ENCODE measurements at regions not wholly inside any gene's neighbourhood (a gene's known extent, or its start where the extent isn't known, plus 50 kb on each side); places are given as distances from the start of the nearest gene placed in this dataset.

DNA sequence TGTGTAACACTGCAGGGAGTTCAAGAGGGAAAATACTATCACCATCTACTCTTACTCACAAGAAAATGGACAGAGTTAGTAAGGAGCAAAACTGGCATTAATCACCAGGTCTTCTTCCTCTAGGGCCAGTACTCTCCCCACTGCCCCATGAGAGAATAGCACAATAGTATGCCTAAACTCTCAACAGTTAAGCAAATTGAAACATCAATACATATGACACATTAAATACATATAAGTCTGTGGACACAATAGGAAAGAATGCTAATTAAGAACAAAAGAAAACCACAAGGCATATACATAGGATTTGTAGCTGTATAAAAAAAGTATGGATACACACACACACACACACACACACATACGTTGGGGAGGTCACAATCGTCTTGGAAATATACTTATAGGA lies 197.9 kb upstream of the BDNF start:
- 73 to 87% (median 74%) methylated on average over 2 of the region's 2 CpGs for WGBS, 3 donors
- Histone ChIP-seq H3K27me3 (ENCODE audit: control insufficient read depth in 3 of 3, insufficient read depth in 3 of 3, low read length in 3 of 3) (peaks cover 0 to 2% (median 0%) of the 10 kb centered on the region in 3 donors), H3K27ac (ENCODE audit: low read depth in 1 of 3, low read length in 2 of 3) (no peak overlapping the region), H3K4me1 (ENCODE audit: control insufficient read depth in 3 of 3, insufficient read depth in 2 of 3, low read depth in 1 of 3, low read length in 2 of 3) (no peaks in the 10 kb centered on the region), H3K4me3 (ENCODE audit: low read depth in 1 of 3, low read length in 3 of 3) (no peak overlapping the region), H3K9me3 (ENCODE audit: control insufficient read depth in 2 of 2, insufficient read depth in 1 of 2, low read depth in 1 of 2, low read length in 1 of 2) (no peaks in the 10 kb centered on the region), H3K36me3 (ENCODE audit: control insufficient read depth in 3 of 3, insufficient read depth in 2 of 3, low read depth in 1 of 3, low read length in 3 of 3) (no peaks in the 10 kb centered on the region)
- DNase-seq (no peak), FAIRE-seq (no peak)

DNA sequence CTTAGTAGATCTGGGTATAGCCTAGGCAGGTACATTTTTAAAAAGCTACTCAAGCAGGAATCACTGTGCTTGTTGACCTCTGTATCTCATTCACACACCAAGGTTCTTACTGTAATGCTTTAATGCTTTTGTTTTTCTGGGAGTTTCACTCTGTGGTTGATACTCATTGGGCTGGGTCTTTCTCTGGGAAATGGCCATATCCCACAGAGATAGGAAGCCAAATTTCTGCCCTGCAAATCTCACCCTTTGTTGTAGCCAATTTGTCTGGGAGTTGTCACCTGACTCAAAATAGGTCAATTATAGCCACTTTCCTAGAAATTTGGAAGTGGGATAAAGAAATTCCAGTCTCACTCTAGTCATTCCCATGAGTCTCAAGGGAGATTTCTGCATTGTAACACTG lies 195.8 kb upstream of the BDNF start:
- H3K27ac ChIP-seq (ENCODE audit: low read depth in 1 of 3, low read length in 2 of 3) = no peak overlapping the region
- no peak overlapping the region for H3K4me3 ChIP-seq (ENCODE audit: low read depth in 1 of 3, low read length in 3 of 3)
- peaks cover 0 to 2% (median 0%) of the 10 kb centered on the region in 3 donors for H3K27me3 ChIP-seq (ENCODE audit: control insufficient read depth in 3 of 3, insufficient read depth in 3 of 3, low read length in 3 of 3)
- no peaks in the 10 kb centered on the region for H3K9me3 ChIP-seq (ENCODE audit: control insufficient read depth in 2 of 2, insufficient read depth in 1 of 2, low read depth in 1 of 2, low read length in 1 of 2)
- FAIRE-seq (no peak), DNase-seq (no peak)
- H3K36me3 ChIP-seq (ENCODE audit: control insufficient read depth in 3 of 3, insufficient read depth in 2 of 3, low read depth in 1 of 3, low read length in 3 of 3) = no peaks in the 10 kb centered on the region
- H3K4me1 ChIP-seq (ENCODE audit: control insufficient read depth in 3 of 3, insufficient read depth in 2 of 3, low read depth in 1 of 3, low read length in 2 of 3) = no peaks in the 10 kb centered on the region

DNA sequence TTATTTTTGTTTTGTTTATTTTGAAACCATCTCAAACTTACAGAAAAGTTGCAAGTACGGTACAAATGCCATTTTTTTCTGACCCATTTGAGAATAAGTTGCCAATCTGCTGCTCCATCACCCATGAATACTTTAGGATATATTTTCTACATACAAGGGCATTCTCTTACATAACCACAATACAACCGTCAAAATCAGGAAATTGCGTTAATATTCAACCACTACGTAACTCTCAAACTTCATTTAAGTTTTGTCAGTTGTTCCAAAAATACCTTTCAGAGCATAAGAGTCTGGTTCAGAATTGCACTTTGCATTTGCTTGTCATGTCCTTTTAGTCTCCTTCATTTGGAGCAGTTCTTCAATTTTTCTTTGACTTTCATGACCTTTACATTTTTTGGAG lies 194.3 kb upstream of the BDNF start:
- 64 to 73% (median 72%) methylated on average over 4 of the region's 4 CpGs for WGBS, 3 donors
- H3K27me3 ChIP-seq (ENCODE audit: control insufficient read depth in 3 of 3, insufficient read depth in 3 of 3, low read length in 3 of 3) = no peaks in the 10 kb centered on the region
- no peaks in the 10 kb centered on the region for H3K9me3 ChIP-seq (ENCODE audit: control insufficient read depth in 2 of 2, insufficient read depth in 1 of 2, low read depth in 1 of 2, low read length in 1 of 2)
- no peaks in the 10 kb centered on the region for H3K36me3 ChIP-seq (ENCODE audit: control insufficient read depth in 3 of 3, insufficient read depth in 2 of 3, low read depth in 1 of 3, low read length in 3 of 3)
- H3K27ac ChIP-seq (ENCODE audit: low read depth in 1 of 3, low read length in 2 of 3) = no peak overlapping the region
- H3K4me3 ChIP-seq (ENCODE audit: low read depth in 1 of 3, low read length in 3 of 3) = no peak overlapping the region
- DNase-seq (no peak), FAIRE-seq (no peak)
- H3K4me1 ChIP-seq (ENCODE audit: control insufficient read depth in 3 of 3, insufficient read depth in 2 of 3, low read depth in 1 of 3, low read length in 2 of 3) = no peaks in the 10 kb centered on the region

DNA sequence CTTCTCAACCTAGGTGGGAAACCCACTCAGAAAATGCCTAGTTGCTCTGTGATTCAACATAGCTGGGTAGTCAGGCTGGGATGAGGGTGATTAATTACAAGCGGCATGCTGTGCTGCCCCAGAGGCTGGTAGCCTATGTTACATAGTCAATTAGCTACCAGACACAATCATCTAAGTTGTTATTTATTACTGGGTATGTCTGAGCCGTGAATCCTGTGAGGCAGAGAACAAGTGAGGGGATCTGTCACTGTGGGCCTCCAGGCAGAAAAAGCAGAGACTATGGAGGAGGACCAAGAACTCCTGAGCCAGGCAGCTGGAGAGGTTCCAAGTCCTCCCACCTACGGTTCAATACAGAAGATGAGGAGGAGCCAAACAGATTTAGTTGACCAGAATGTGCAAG lies 186.6 kb upstream of the BDNF start:
- H3K27ac ChIP-seq (ENCODE audit: low read depth in 1 of 3, low read length in 2 of 3) = no peak overlapping the region
- H3K27me3 ChIP-seq (ENCODE audit: control insufficient read depth in 3 of 3, insufficient read depth in 3 of 3, low read length in 3 of 3) = peaks cover 0 to 5% (median 0%) of the 10 kb centered on the region in 3 donors
- no peak overlapping the region for H3K4me3 ChIP-seq (ENCODE audit: low read depth in 1 of 3, low read length in 3 of 3)
- no peak for FAIRE-seq
- H3K36me3 ChIP-seq (ENCODE audit: control insufficient read depth in 3 of 3, insufficient read depth in 2 of 3, low read depth in 1 of 3, low read length in 3 of 3) = no peaks in the 10 kb centered on the region
- DNase-seq = no peak
- 35 to 62% (median 57%) methylated on average over 3 of the region's 3 CpGs for WGBS, 3 donors
- H3K9me3 ChIP-seq (ENCODE audit: control insufficient read depth in 2 of 2, insufficient read depth in 1 of 2, low read depth in 1 of 2, low read length in 1 of 2) = no peaks in the 10 kb centered on the region
- no peaks in the 10 kb centered on the region for H3K4me1 ChIP-seq (ENCODE audit: control insufficient read depth in 3 of 3, insufficient read depth in 2 of 3, low read depth in 1 of 3, low read length in 2 of 3)

DNA sequence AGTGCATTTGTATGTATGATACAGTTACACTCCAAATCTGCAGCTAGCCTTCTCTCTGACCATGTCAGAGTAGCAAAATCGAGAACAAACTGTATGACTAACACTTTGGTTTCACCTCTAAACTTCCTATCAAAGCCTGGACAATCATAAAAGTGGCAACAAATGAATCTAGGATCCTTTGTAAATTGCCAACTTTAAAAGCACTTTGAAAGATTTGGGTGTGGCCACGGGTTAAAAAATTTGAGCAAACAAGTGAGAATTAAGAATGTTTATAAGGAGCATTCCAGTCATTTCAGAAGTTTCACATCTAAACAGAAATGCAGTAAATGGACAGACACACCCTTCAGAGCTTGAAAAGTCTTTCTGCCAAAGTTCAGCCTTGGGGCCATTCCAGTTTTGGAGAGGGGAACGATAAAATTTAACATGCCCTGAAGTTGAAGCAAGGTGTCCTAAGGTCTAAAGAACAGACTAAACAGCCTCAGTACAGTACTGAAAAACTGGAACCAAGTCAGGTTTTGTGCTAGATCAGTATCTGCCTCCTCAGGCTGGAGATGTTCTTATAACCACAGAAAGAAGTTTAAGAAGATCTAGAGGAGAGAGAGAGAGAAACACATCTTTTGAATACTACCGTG lies 181.9 kb upstream of the BDNF start:
- Histone ChIP-seq H3K27ac (ENCODE audit: low read depth in 1 of 3, low read length in 2 of 3) (no peak overlapping the region), H3K9me3 (ENCODE audit: control insufficient read depth in 2 of 2, insufficient read depth in 1 of 2, low read depth in 1 of 2, low read length in 1 of 2) (no peaks in the 10 kb centered on the region), H3K36me3 (ENCODE audit: control insufficient read depth in 3 of 3, insufficient read depth in 2 of 3, low read depth in 1 of 3, low read length in 3 of 3) (no peaks in the 10 kb centered on the region), H3K4me1 (ENCODE audit: control insufficient read depth in 3 of 3, insufficient read depth in 2 of 3, low read depth in 1 of 3, low read length in 2 of 3) (no peaks in the 10 kb centered on the region), H3K4me3 (ENCODE audit: low read depth in 1 of 3, low read length in 3 of 3) (no peak overlapping the region), H3K27me3 (ENCODE audit: control insufficient read depth in 3 of 3, insufficient read depth in 3 of 3, low read length in 3 of 3) (peaks cover 0 to 5% (median 0%) of the 10 kb centered on the region in 3 donors)
- DNase-seq = no peak
- no peak for FAIRE-seq
- 34 to 48% (median 41%) methylated on average over 4 of the region's 4 CpGs for WGBS, 3 donors

DNA sequence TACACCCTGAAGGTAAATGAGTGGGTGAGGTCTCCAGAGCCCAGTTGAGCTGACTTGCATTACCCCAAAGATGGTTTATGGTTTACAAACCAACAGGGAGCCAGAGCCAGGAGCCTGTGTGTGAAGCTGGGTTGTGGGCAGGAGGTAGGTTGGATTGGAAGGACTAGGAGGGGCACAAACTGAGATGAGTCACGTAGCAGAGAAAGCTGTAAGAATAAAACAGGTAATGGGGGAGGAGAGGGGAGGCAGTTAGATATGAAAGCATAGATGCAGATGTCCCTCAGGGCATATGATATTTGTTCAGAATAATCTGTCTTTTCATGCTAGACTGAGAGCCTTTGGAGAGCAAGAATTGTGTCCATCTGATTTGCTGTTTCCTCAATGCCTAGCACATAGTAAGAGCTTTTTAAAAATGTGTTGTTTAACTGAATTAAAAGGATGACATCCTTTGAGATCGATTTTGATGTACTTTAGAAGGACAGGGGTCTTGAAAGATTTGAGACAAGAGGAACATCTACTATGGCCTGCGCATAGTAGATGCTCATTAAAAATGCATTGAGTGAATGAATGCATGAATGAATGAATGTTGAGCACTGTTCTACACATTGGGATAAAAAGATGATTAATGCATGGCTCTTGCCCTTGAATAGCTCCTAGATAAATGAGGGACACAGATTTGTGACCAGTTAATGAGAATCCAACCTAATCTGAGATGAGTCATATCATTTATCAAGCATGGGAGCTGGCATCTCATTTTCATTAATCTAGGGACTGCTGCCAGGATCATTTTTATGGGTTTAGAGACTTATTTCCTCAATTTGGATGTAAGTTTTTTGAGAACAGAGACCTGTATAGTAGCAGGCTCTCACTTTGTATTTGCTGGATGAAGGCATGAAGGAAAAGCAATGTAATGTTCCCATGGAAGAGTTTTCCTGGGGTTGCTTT lies 175.8 kb upstream of the BDNF start:
- H3K27ac ChIP-seq (ENCODE audit: low read depth in 1 of 3, low read length in 2 of 3) = no peak overlapping the region
- H3K4me1 ChIP-seq (ENCODE audit: control insufficient read depth in 3 of 3, insufficient read depth in 2 of 3, low read depth in 1 of 3, low read length in 2 of 3) = no peaks in the 10 kb centered on the region
- FAIRE-seq (no peak), DNase-seq (peak in 1 of 2 donors; percentile 42)
- no peak overlapping the region for H3K4me3 ChIP-seq (ENCODE audit: low read depth in 1 of 3, low read length in 3 of 3)
- H3K9me3 ChIP-seq (ENCODE audit: control insufficient read depth in 2 of 2, insufficient read depth in 1 of 2, low read depth in 1 of 2, low read length in 1 of 2) = no peaks in the 10 kb centered on the region
- H3K27me3 ChIP-seq (ENCODE audit: control insufficient read depth in 3 of 3, insufficient read depth in 3 of 3, low read length in 3 of 3) = peaks cover 0 to 2% (median under 1%) of the 10 kb centered on the region in 3 donors
- 74 to 77% (median 77%) methylated on average over 3 of the region's 3 CpGs for WGBS, 3 donors
- no peaks in the 10 kb centered on the region for H3K36me3 ChIP-seq (ENCODE audit: control insufficient read depth in 3 of 3, insufficient read depth in 2 of 3, low read depth in 1 of 3, low read length in 3 of 3)

DNA sequence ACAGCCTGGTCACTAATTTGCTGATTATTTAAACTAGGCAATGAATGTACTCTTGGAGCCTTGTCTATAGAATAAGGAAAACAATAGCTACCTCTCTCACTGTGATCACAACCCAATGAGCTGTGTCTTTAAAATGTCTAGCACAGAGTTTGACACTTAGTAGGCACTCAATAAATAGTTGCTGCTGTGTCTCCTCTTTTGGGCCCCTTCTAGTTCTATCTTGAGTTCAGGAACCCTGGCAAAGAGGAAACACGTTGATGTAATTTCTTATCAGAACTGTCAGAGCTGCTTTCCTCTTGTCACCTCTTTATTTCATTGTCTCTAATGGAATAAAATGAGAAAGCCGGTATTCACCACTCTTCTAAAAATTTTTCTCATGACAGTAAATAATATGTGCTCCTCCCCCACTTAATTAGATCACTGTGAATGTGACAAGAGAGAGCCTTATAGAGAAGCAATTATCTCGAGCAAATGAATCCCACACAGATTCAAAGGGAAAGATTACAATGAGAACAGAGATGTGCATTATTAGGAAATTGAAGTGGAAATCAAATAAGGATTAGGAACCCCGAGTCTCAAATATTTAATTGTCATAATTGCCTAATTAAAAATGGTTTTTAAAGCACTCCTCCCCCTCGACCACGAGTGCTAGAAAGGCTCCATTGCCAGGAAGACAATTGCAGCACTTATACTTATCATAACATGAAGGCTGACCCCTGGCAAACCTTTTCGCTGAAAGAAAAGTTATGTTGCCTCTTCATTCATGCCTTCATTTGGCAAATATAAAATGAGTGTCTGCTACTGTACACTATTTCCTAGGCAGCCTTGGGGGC lies 175.0 kb upstream of the BDNF start:
- Histone ChIP-seq H3K36me3 (ENCODE audit: control insufficient read depth in 3 of 3, insufficient read depth in 2 of 3, low read depth in 1 of 3, low read length in 3 of 3) (no peaks in the 10 kb centered on the region), H3K4me3 (ENCODE audit: low read depth in 1 of 3, low read length in 3 of 3) (no peak overlapping the region), H3K27ac (ENCODE audit: low read depth in 1 of 3, low read length in 2 of 3) (no peak overlapping the region), H3K27me3 (ENCODE audit: control insufficient read depth in 3 of 3, insufficient read depth in 3 of 3, low read length in 3 of 3) (peaks cover 0 to 5% (median 2%) of the 10 kb centered on the region in 3 donors), H3K9me3 (ENCODE audit: control insufficient read depth in 2 of 2, insufficient read depth in 1 of 2, low read depth in 1 of 2, low read length in 1 of 2) (no peaks in the 10 kb centered on the region), H3K4me1 (ENCODE audit: control insufficient read depth in 3 of 3, insufficient read depth in 2 of 3, low read depth in 1 of 3, low read length in 2 of 3) (no peaks in the 10 kb centered on the region)
- DNase-seq (no peak), FAIRE-seq (no peak)
- 29 to 38% (median 29%) methylated on average over 7 of the region's 7 CpGs for WGBS, 3 donors

DNA sequence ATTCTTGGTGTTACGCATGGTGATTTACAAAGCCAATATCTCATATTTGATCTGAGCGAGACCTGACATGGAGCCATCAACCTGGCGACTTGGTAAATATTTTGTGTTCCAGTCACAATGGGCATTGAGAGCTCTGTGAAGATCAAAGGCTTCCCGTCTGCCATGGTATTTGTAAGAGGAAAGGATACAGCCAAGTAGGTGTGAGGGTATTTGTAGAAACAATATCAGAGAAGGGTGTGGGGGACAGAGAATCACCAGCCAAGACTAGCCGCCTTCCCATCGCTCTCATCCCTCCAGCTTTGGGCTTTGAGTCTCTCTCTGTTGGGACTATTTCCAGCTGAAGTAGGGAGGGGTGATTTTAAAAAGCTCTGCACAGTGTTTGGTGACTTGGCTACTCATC lies 173.4 kb upstream of the BDNF start:
- Histone ChIP-seq H3K4me1 (ENCODE audit: control insufficient read depth in 3 of 3, insufficient read depth in 2 of 3, low read depth in 1 of 3, low read length in 2 of 3) (no peaks in the 10 kb centered on the region), H3K9me3 (ENCODE audit: control insufficient read depth in 2 of 2, insufficient read depth in 1 of 2, low read depth in 1 of 2, low read length in 1 of 2) (no peaks in the 10 kb centered on the region), H3K27ac (ENCODE audit: low read depth in 1 of 3, low read length in 2 of 3) (no peak overlapping the region), H3K36me3 (ENCODE audit: control insufficient read depth in 3 of 3, insufficient read depth in 2 of 3, low read depth in 1 of 3, low read length in 3 of 3) (no peaks in the 10 kb centered on the region), H3K27me3 (ENCODE audit: control insufficient read depth in 3 of 3, insufficient read depth in 3 of 3, low read length in 3 of 3) (peaks cover 0 to 5% (median 2%) of the 10 kb centered on the region in 3 donors), H3K4me3 (ENCODE audit: low read depth in 1 of 3, low read length in 3 of 3) (no peak overlapping the region)
- FAIRE-seq = no peak
- DNase-seq = no peak
- WGBS, 3 donors = 82 to 90% (median 86%) methylated on average over 6 of the region's 6 CpGs

Measured in small intestine (tissue), 7 donors.